ENCODE measurements at regions not wholly inside any gene's neighbourhood (a gene's known extent, or its start where the extent isn't known, plus 50 kb on each side); places are given as distances from the start of the nearest gene placed in this dataset.

DNA sequence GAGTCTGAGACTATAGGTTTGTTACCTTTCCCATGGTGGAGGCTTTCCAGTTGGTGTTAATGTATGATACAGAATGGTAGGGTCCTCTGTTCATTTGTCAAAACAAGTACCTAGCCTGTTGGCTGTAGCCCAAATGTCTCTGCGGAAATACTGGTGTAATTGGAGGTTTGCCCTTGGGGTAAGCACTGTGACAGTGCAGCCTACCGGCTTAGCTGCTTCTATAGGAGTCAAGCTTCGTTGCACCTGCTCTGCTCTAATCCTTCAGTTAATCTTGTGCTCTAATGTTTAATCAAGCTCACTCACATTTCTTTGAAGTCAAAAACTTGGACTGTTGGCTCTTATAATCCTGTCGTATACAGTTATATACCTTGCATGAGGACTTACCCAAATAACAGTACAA is 203.4 kb downstream of the CCNG2 start:
- TF ChIP-seq, protein P1, sequence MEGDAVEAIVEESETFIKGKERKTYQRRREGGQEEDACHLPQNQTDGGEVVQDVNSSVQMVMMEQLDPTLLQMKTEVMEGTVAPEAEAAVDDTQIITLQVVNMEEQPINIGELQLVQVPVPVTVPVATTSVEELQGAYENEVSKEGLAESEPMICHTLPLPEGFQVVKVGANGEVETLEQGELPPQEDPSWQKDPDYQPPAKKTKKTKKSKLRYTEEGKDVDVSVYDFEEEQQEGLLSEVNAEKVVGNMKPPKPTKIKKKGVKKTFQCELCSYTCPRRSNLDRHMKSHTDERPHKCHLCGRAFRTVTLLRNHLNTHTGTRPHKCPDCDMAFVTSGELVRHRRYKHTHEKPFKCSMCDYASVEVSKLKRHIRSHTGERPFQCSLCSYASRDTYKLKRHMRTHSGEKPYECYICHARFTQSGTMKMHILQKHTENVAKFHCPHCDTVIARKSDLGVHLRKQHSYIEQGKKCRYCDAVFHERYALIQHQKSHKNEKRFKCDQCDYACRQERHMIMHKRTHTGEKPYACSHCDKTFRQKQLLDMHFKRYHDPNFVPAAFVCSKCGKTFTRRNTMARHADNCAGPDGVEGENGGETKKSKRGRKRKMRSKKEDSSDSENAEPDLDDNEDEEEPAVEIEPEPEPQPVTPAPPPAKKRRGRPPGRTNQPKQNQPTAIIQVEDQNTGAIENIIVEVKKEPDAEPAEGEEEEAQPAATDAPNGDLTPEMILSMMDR (IDR thresholded peaks at IDR 0.05) = no peak
- TF ChIP-seq POLR2AphosphoS5 (IDR thresholded peaks at IDR 0.05; ENCODE audit: insufficient read depth in 1 of 2, low read depth in 1 of 2) = no peak

Measured in vagina (tissue), 2 donors.